ENCODE measurements at regions not wholly inside any gene's neighbourhood (a gene's known extent, or its start where the extent isn't known, plus 50 kb on each side); places are given as distances from the start of the nearest gene placed in this dataset.
A peak's percentile ranks its signal among the peaks of the same experiment; 100 is the strongest.

GRCh38 chr6:154651656-154652055 lies 81.6 kb upstream of the SCAF8 start:
- Histone ChIP-seq H3K4me3 (no peak overlapping the region), H3K9me3 (no peaks in the 10 kb centered on the region), H3K27ac (no peak overlapping the region), H3K36me3 (no peaks in the 10 kb centered on the region), H3K27me3 (replicated peaks; ENCODE audit: insufficient read depth) (no peaks in the 10 kb centered on the region), H3K4me1 (ENCODE audit: control insufficient read depth in 1 of 2, low read depth in 2 of 2) (peaks cover 15 to 42% of the 10 kb centered on the region in 2 donors)
- no peak for TF ChIP-seq CTCF (IDR thresholded peaks at IDR 0.05)
- no peak for ATAC-seq (ENCODE audit: insufficient number of reproducible peaks, low FRiP score, low read depth)
- no peak for DNase-seq (ENCODE audit: low spot score)

- Histone ChIP-seq H3K9me3 (no peaks in the 10 kb centered on the region), H3K4me1 (ENCODE audit: control insufficient read depth in 1 of 2, low read depth in 2 of 2) (peaks cover 15 to 42% of the 10 kb centered on the region in 2 donors), H3K36me3 (no peaks in the 10 kb centered on the region), H3K27me3 (replicated peaks; ENCODE audit: insufficient read depth) (no peaks in the 10 kb centered on the region), H3K4me3 (peak overlapping the region; percentile 31), H3K27ac (peak overlapping the region in 1 of 2 donors; percentile 31)
- no peak for TF ChIP-seq CTCF (IDR thresholded peaks at IDR 0.05)
- no peak for DNase-seq (ENCODE audit: low spot score)
- no peak for ATAC-seq (ENCODE audit: insufficient number of reproducible peaks, low FRiP score, low read depth)
Observed at GRCh38 chr6:154653385-154653784, 79.8 kb upstream of the SCAF8 start.

- H3K27me3 ChIP-seq (replicated peaks; ENCODE audit: insufficient read depth), result no peaks in the 10 kb centered on the region
Observed at GRCh38 chr6:154653853-154654252, 79.4 kb upstream of the SCAF8 start.

GRCh38 chr6:154656660-154657059 lies 76.6 kb upstream of the SCAF8 start:
- Histone ChIP-seq H3K9me3 (no peaks in the 10 kb centered on the region), H3K36me3 (no peaks in the 10 kb centered on the region), H3K27me3 (replicated peaks; ENCODE audit: insufficient read depth) (no peaks in the 10 kb centered on the region), H3K4me3 (no peak overlapping the region), H3K4me1 (ENCODE audit: control insufficient read depth in 1 of 2, low read depth in 2 of 2) (peaks cover 5 to 19% of the 10 kb centered on the region in 2 donors), H3K27ac (no peak overlapping the region)
- ATAC-seq (ENCODE audit: insufficient number of reproducible peaks, low FRiP score, low read depth) (no peak), DNase-seq (ENCODE audit: low spot score) (no peak)
- TF ChIP-seq CTCF (IDR thresholded peaks at IDR 0.05), result no peak

More at GRCh38 chr6:154653853-154654252, 79.4 kb upstream of the SCAF8 start:
- peak; percentile 19 for DNase-seq (ENCODE audit: low spot score)
- no peaks in the 10 kb centered on the region for H3K9me3 ChIP-seq
- H3K27ac ChIP-seq, result no peak overlapping the region
- peak overlapping the region; percentile 31 for H3K4me3 ChIP-seq
- H3K36me3 ChIP-seq, result no peaks in the 10 kb centered on the region
- no peak for TF ChIP-seq CTCF (IDR thresholded peaks at IDR 0.05)
- H3K4me1 ChIP-seq (ENCODE audit: control insufficient read depth in 1 of 2, low read depth in 2 of 2), result peaks cover 14 to 38% of the 10 kb centered on the region in 2 donors
- peak; percentile 70 for ATAC-seq (ENCODE audit: insufficient number of reproducible peaks, low FRiP score, low read depth)

GRCh38 chr6:154661768-154662167 lies 71.4 kb upstream of the SCAF8 start:
- DNase-seq (ENCODE audit: low spot score), result no peak
- Histone ChIP-seq H3K36me3 (no peaks in the 10 kb centered on the region), H3K9me3 (no peaks in the 10 kb centered on the region), H3K4me3 (no peak overlapping the region), H3K4me1 (ENCODE audit: control insufficient read depth in 1 of 2, low read depth in 2 of 2) (peaks cover 0 to 7% of the 10 kb centered on the region in 2 donors), H3K27ac (no peak overlapping the region), H3K27me3 (replicated peaks; ENCODE audit: insufficient read depth) (no peaks in the 10 kb centered on the region)
- no peak for ATAC-seq (ENCODE audit: insufficient number of reproducible peaks, low FRiP score, low read depth)
- TF ChIP-seq CTCF (IDR thresholded peaks at IDR 0.05), result no peak

All from thoracic aorta (tissue), 2 donors.